Transverse colon (tissue), 4 donors: ENCODE measurements at regions not wholly inside any gene's neighbourhood (a gene's known extent, or its start where the extent isn't known, plus 50 kb on each side); places are given as distances from the start of the nearest gene placed in this dataset.

ENCODE experiments used
- CTCF ChIP-seq, 5 experiments: fragments of 200-600 bp in 3 of 5; fragments of 450-650 bp in 2 of 5; sonication (generic) in 3 of 5; IDR thresholded peaks; 1 replicate in 2 of 5; 2 replicates in 3 of 5; pipeline ENCODE4 v1.5.1; 2016 to 2017; ENCODE audit warnings: antibody characterized with exemption in 5 of 5, inconsistent platforms in 3 of 5, mild to moderate bottlenecking in 2 of 5, moderate library complexity in 1 of 5
- EP300 ChIP-seq: sonication (generic); formaldehyde crosslinking; IDR thresholded peaks from one replicate; pipeline ENCODE4 v1.6.1; 2017; ENCODE audit warnings: antibody characterized with exemption, low read depth
- POLR2A ChIP-seq: fragments of 450-650 bp; IDR thresholded peaks from one replicate; pipeline ENCODE4 v1.6.1; 2016; ENCODE audit warnings: antibody characterized with exemption, mild to moderate bottlenecking, moderate library complexity
- POLR2AphosphoS5 ChIP-seq, 3 donors: sonication (generic); formaldehyde crosslinking; IDR thresholded peaks; one replicate each; pipeline ENCODE4 v1.6.1; 2016; ENCODE audit warnings: antibody characterized with exemption in 3 of 3

- no peak for TF ChIP-seq POLR2A
- no peak for TF ChIP-seq CTCF (IDR thresholded peaks at IDR 0.05)
- no peak for TF ChIP-seq POLR2AphosphoS5 (IDR thresholded peaks at IDR 0.05)
- no peak for TF ChIP-seq EP300
Measured at GRCh38 chr12:25421651-25422167, 131.4 kb downstream of the LMNTD1 start.
